Ovary (tissue), 3 donors: ENCODE measurements at regions not wholly inside any gene's neighbourhood (a gene's known extent, or its start where the extent isn't known, plus 50 kb on each side); places are given as distances from the start of the nearest gene placed in this dataset.

Experiments
- EP300 ChIP-seq: sonication (generic); formaldehyde crosslinking; IDR thresholded peaks from one replicate; pipeline ENCODE4 v1.6.1; 2017; ENCODE audit warnings: antibody characterized with exemption
- POLR2A ChIP-seq: fragments of 450-650 bp; IDR thresholded peaks from one replicate; pipeline ENCODE4 v1.6.1; 2017; ENCODE audit warnings: antibody characterized with exemption, mild to moderate bottlenecking, moderate library complexity
- TF ChIP-seq, protein P1 (sequence below), 3 donors: fragments of 450-650 bp in 2 of 3; fragments of 200-600 bp in 1 of 3; IDR thresholded peaks; one replicate each; pipeline versions ENCODE4 v1.5.1 to v1.8.0; 2016 to 2022; ENCODE audit warnings: antibody characterized with exemption in 3 of 3, mild to moderate bottlenecking in 1 of 3
- donor health status: DM: no; HTN: no; CAD: no.

DNA sequence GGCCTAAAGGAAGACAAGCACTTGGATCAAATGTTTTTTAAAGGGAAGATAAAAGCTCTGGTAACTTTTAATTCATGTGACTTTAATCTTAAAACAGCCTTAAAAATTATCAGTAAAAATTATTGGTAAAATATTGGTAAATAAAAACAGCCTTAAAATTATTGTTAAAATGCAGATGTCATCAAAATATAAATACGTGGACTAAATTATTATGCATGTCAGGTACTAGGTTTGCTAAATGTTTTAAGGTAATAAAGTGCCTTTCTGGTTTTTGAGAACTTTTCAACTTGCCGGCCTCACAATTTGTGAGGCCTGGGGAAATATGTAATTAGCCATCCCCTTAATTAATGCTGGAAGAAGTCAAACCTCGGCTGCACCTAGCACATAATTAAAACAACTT, 147.7 kb downstream of the PRR32 start:
- TF ChIP-seq, protein P1, sequence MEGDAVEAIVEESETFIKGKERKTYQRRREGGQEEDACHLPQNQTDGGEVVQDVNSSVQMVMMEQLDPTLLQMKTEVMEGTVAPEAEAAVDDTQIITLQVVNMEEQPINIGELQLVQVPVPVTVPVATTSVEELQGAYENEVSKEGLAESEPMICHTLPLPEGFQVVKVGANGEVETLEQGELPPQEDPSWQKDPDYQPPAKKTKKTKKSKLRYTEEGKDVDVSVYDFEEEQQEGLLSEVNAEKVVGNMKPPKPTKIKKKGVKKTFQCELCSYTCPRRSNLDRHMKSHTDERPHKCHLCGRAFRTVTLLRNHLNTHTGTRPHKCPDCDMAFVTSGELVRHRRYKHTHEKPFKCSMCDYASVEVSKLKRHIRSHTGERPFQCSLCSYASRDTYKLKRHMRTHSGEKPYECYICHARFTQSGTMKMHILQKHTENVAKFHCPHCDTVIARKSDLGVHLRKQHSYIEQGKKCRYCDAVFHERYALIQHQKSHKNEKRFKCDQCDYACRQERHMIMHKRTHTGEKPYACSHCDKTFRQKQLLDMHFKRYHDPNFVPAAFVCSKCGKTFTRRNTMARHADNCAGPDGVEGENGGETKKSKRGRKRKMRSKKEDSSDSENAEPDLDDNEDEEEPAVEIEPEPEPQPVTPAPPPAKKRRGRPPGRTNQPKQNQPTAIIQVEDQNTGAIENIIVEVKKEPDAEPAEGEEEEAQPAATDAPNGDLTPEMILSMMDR (IDR thresholded peaks at IDR 0.05), result no peak
- TF ChIP-seq EP300, result no peak
- TF ChIP-seq POLR2A, result no peak
